ENCODE measurements at regions not wholly inside any gene's neighbourhood (a gene's known extent, or its start where the extent isn't known, plus 50 kb on each side); places are given as distances from the start of the nearest gene placed in this dataset.

DNA sequence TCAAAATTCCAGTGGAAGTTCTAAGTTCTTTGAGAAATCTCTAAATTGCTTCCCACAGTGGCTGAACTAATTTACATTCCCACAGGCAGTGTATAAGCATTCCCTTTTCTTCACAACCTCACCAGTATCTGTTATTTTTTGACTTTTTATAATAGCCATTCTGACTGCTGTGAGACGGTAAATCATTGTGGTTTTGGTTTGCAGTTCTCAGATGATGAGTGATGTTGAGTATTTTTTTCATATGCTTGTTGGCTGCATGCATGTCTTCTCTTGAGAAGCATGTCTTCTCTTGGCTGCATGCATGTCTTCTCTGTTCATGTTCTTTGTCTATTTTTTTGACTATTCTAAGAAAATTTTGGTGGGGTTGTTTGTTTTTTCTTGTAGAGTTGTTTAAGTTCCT lies 499.6 kb upstream of the CCDC54 start:
- TF ChIP-seq, protein P1, sequence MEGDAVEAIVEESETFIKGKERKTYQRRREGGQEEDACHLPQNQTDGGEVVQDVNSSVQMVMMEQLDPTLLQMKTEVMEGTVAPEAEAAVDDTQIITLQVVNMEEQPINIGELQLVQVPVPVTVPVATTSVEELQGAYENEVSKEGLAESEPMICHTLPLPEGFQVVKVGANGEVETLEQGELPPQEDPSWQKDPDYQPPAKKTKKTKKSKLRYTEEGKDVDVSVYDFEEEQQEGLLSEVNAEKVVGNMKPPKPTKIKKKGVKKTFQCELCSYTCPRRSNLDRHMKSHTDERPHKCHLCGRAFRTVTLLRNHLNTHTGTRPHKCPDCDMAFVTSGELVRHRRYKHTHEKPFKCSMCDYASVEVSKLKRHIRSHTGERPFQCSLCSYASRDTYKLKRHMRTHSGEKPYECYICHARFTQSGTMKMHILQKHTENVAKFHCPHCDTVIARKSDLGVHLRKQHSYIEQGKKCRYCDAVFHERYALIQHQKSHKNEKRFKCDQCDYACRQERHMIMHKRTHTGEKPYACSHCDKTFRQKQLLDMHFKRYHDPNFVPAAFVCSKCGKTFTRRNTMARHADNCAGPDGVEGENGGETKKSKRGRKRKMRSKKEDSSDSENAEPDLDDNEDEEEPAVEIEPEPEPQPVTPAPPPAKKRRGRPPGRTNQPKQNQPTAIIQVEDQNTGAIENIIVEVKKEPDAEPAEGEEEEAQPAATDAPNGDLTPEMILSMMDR (IDR thresholded peaks at IDR 0.05) = no peak
- no peak for TF ChIP-seq POLR2A (IDR thresholded peaks at IDR 0.05)
